Osteocyte (in vitro differentiated cells): ENCODE measurements at regions not wholly inside any gene's neighbourhood (a gene's known extent, or its start where the extent isn't known, plus 50 kb on each side); places are given as distances from the start of the nearest gene placed in this dataset.

Experiments used
- DNase-seq: peaks from one replicate; pipeline ENCODE4 v3.0.0; 2021; ENCODE audit warnings: mixed read lengths; ENCODE audit not compliant: unreplicated experiment; ENCODE audit errors: extremely low spot score
- H3K27ac Mint-ChIP-seq: one replicate; pipeline ENCODE4 v1.8.0; 2021; ENCODE audit warnings: mild to moderate bottlenecking, mixed read lengths; ENCODE audit not compliant: unreplicated experiment
- H3K27me3 Mint-ChIP-seq: one replicate; pipeline ENCODE4 v1.8.0; 2021; ENCODE audit warnings: mixed read lengths; ENCODE audit not compliant: unreplicated experiment
- H3K36me3 Mint-ChIP-seq: one replicate; pipeline ENCODE4 v1.8.0; 2021; ENCODE audit warnings: mixed read lengths; ENCODE audit not compliant: unreplicated experiment
- H3K4me1 Mint-ChIP-seq: one replicate; pipeline ENCODE4 v1.8.0; 2021; ENCODE audit warnings: mixed read lengths; ENCODE audit not compliant: unreplicated experiment
- H3K4me3 Mint-ChIP-seq: one replicate; pipeline ENCODE4 v1.8.0; 2021; ENCODE audit warnings: mild to moderate bottlenecking, moderate library complexity, mixed read lengths; ENCODE audit not compliant: unreplicated experiment
- H3K9me3 Mint-ChIP-seq: one replicate; pipeline ENCODE4 v1.8.0; 2021; ENCODE audit warnings: mixed read lengths; ENCODE audit not compliant: unreplicated experiment
- TF ChIP-seq, protein P1 (sequence below): fragments of 200-600 bp; sonication (generic); IDR thresholded peaks from 2 replicates; pipeline ENCODE4 v1.5.0; 2021; ENCODE audit warnings: antibody characterized with exemption, mild to moderate bottlenecking, moderate library complexity

DNA sequence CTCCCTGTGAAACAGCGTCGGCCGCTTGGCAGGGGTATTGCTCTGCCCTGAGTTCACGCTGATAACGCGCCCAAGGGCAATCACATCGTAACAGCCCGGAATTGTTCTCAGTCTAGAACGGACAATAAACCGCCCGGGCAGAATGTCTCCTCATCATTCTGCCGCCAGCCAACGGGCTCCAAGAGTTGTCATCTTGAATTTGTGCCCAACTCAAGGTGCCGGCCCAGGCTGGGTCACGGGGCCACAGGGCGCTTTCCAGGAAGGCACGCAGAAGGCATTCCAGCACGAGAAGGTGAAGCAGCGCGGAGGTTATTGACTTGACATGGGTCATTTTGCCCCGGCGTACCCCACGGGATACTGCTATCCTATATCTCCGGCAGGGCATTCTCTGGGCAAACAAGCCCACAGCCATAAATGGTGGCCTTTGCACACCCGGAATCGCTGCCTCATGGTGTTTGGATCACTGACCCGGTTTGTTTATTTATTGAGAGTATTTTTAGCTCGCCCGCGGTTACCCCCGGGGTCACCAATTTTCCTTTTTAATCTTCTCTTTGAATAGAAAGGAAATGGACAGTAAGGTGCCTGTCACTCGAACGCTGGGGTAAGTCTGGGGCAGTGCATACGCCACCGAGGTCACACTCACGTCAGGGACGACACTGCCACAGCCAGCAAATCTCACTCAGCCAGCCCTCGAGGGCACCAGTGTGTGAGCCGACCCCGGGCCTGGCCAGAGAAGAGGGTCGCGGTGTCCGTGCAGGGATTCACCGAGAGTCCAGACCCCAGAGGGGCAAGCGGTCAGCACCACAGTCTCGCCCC, 72.4 kb upstream of the FGF3 start:
- Mint-ChIP-seq H3K27me3 (peaks cover 54% of the 10 kb centered on the region), H3K36me3 (no peaks in the 10 kb centered on the region), H3K27ac (no peak overlapping the region), H3K9me3 (no peaks in the 10 kb centered on the region), H3K4me3 (no peak overlapping the region), H3K4me1 (no peaks in the 10 kb centered on the region)
- TF ChIP-seq, protein P1, sequence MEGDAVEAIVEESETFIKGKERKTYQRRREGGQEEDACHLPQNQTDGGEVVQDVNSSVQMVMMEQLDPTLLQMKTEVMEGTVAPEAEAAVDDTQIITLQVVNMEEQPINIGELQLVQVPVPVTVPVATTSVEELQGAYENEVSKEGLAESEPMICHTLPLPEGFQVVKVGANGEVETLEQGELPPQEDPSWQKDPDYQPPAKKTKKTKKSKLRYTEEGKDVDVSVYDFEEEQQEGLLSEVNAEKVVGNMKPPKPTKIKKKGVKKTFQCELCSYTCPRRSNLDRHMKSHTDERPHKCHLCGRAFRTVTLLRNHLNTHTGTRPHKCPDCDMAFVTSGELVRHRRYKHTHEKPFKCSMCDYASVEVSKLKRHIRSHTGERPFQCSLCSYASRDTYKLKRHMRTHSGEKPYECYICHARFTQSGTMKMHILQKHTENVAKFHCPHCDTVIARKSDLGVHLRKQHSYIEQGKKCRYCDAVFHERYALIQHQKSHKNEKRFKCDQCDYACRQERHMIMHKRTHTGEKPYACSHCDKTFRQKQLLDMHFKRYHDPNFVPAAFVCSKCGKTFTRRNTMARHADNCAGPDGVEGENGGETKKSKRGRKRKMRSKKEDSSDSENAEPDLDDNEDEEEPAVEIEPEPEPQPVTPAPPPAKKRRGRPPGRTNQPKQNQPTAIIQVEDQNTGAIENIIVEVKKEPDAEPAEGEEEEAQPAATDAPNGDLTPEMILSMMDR, result no peak
- DNase-seq, result no peak

DNA sequence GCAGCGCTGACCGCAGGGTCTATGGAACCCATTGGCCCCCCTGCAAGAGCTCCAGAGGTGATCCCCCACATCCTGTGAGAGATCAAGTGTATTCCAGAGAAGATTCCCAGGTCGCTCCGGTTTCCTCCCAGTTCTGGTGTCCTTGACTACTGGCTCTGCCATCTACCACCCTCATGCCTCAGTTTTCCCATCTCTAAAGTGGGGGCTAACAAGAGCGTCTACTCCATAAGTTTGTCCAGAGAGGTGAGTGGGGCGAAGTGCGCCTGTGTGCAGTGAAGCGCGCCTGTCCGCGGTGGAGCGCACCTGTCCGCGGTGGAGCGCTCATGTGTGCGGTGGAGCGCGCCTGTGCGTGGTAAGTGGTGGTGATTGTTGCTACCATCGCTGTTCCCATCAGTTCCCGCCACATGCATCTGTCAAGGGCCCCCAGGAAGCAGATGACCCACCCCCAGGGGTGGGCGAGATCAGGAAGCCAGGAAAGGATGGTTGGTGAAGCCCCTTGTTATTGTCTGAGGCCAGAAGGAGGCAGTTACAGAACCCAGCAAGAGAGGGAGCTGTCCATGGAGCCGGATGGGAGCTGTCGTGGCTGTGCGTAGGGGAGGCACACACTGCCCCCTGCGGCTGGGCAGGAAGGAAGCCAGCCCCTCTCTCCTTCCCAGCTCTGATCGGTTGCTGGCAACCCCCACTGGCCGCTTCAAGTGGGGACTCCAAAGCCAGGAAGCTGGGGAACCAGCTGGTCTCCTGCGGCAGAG, 73.2 kb upstream of the FGF3 start:
- DNase-seq, result no peak
- H3K36me3 Mint-ChIP-seq, result no peaks in the 10 kb centered on the region
- H3K27ac Mint-ChIP-seq, result no peak overlapping the region
- no peaks in the 10 kb centered on the region for H3K4me1 Mint-ChIP-seq
- no peak overlapping the region for H3K4me3 Mint-ChIP-seq
- no peaks in the 10 kb centered on the region for H3K9me3 Mint-ChIP-seq
- TF ChIP-seq, protein P1, result peak; percentile 34
- H3K27me3 Mint-ChIP-seq, result peaks cover 62% of the 10 kb centered on the region

DNA sequence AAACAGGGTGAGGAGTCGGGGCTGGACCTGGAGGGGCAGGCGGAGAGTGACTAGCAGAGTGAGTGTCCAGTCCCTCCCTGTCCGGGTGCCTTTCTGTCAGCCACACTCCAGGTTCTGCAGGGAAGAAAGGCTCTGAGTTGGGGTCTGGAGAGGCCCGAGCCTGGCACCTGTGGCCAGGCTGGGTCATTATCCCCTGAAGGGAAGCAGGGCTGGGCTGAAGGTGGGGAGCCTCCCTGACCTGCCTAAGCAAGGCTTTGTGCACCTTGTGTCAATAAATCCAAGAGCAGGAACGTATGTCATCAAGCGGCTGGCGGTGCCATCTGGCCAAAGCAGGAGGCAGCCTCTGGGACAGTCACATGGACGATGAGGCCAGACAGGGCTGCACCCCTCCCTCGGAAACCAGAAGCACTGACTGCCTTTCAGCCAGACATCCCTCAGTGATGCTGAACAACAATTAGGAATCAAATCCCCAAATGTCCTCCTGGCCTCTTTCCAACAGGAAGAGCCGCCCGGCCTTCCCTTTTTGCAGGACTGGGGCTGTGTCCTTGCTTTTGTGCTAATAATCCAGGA, 73.9 kb upstream of the FGF3 start:
- TF ChIP-seq, protein P1, result no peak
- H3K36me3 Mint-ChIP-seq, result no peaks in the 10 kb centered on the region
- no peak for DNase-seq
- H3K27me3 Mint-ChIP-seq, result peaks cover 69% of the 10 kb centered on the region
- H3K27ac Mint-ChIP-seq, result no peak overlapping the region
- H3K9me3 Mint-ChIP-seq, result peaks cover 6% of the 10 kb centered on the region
- no peaks in the 10 kb centered on the region for H3K4me1 Mint-ChIP-seq
- H3K4me3 Mint-ChIP-seq, result no peak overlapping the region

DNA sequence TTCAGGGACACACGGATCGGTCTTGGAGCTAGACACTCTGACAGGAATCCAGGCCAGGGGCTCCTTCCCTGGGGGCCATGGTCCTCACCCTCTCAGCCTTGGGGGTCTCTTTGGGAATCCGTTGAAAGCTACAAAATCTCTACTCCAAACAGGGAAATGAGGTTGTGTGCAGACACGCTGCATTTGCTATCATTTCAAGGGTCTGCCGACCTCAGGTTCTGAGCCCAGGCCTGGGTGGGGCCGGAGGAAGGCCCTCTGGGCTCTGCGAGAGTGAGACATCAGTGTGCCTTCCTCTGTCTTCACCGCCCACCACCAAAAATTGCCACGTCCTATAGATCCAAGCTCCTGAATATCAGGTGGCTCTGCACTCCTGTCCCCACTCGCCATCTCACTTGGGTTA, 74.4 kb upstream of the FGF3 start:
- no peak for DNase-seq
- Mint-ChIP-seq H3K27ac (no peak overlapping the region), H3K27me3 (peaks cover 69% of the 10 kb centered on the region), H3K9me3 (peaks cover 6% of the 10 kb centered on the region), H3K36me3 (no peaks in the 10 kb centered on the region), H3K4me1 (no peaks in the 10 kb centered on the region), H3K4me3 (no peak overlapping the region)
- TF ChIP-seq, protein P1, result no peak

DNA sequence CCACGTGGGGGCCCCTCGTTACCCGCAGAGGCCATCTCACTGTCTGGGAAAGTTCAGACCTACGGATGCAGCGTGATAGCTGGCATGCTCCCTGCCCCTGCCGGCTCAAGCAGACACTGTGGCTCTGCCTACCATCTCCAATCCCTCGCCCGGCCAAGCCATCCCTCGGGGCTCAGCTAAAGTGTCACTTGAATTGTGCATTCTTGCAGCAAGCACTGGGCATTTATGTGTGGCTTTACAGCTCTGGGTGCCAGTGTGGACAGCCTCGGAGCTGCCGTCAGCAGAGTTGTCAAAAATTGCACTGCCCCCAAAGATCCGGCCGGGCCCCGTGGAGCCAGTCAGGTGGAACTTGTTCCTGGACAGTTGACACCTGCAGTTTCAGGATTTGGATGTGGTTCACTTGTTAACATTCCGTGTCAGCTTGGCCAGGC, 75.0 kb upstream of the FGF3 start:
- H3K4me1 Mint-ChIP-seq, result no peaks in the 10 kb centered on the region
- H3K9me3 Mint-ChIP-seq, result peaks cover 6% of the 10 kb centered on the region
- peaks cover 69% of the 10 kb centered on the region for H3K27me3 Mint-ChIP-seq
- H3K4me3 Mint-ChIP-seq, result no peak overlapping the region
- H3K27ac Mint-ChIP-seq, result no peak overlapping the region
- TF ChIP-seq, protein P1, result no peak
- no peaks in the 10 kb centered on the region for H3K36me3 Mint-ChIP-seq
- DNase-seq, result no peak
